Activated T-cell treated with anti-CD3 and anti-CD28 coated beads, Interleukin-2, amount 50 U/mL, for 48 hours (primary cell): ENCODE measurements at regions not wholly inside any gene's neighbourhood (a gene's known extent, or its start where the extent isn't known, plus 50 kb on each side); places are given as distances from the start of the nearest gene placed in this dataset.
"Not testable (repeated sequence)": the region's sequence is repeated elsewhere in the genome, so short reads cannot be mapped to it uniquely, and the experiment has no call there.

Source experiments
- DNase-seq, 2 experiments: peaks; one replicate each; pipeline ENCODE4 v3.0.0-alpha.2; 2020

DNA sequence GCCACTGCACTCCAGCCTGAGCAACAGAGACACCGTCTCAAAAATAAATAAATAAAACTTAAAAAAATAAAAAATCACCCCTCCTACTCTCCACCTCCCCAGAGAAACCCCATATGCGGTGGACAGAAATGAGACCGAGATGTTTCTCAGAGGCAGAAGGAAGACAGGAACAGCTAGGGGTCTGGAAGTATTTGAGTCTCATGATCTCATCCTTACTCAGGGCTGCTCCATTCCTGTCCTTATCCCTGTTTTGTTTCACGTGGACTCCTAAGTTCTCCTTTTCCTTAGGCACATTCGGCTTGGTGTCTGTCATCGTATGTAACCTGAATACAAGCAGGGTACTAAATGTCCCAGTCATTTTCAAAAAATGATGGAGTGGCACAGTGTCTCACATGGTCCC is 76.1 kb downstream of the C9orf50 start:
- no peak for DNase-seq

DNA sequence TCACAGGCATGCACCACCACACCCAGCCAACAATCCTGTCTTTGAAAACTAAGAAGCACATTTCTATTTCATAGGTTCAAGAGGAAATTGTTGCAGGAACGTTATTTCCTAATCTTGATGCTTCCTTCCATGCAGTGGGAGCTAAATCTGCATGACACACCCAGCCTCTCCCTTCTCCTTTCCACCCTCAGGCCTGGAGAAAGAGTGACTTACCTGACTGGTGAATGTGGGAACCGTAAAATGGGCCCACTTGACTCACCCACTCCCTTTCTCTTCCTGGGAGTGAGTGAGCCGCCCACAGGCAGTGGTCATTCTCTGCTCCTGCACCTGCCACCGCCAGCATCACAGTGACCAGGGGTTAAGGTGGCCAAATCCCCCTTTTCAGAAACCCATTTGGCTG is 78.2 kb downstream of the C9orf50 start:
- no peak for DNase-seq

DNA sequence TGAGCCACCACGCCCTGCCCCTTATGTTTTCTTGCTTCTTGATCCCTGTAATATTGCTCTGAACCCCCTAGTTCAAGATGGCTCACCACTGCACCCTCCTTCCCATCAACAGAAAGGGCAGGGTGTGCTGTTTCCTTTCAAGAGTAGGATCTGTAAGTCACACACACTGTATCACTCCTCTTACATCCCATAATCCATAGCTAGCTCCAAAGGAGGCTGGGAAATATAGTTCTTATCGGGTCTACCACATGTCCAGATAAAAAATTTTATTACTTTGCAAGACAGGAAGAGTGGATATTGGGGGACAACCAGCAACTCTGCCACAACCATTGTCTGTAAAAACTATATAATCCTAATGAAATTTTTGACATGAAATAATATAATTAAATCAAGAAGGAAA is 79.6 kb downstream of the C9orf50 start:
- DNase-seq: no peak

DNA sequence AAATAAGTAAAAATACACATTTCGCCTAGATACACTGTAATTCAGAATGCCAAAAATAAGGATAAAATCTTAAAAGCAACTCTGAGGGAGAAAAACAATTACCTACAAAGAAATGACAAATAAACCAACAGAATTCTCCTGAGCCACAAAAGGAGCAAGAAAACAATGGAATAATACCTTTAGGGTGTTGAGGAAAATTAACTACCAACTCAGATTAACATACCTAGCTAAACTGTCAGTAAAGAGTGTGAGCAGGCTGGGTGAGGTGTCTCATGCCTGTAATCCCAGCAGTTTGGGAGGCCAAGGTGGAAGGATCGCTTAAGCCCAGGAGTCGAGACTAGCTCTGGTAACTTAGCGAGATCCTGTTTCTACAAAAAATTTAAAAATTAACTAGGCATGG is 81.5 kb downstream of the C9orf50 start:
- DNase-seq: no peak

DNA sequence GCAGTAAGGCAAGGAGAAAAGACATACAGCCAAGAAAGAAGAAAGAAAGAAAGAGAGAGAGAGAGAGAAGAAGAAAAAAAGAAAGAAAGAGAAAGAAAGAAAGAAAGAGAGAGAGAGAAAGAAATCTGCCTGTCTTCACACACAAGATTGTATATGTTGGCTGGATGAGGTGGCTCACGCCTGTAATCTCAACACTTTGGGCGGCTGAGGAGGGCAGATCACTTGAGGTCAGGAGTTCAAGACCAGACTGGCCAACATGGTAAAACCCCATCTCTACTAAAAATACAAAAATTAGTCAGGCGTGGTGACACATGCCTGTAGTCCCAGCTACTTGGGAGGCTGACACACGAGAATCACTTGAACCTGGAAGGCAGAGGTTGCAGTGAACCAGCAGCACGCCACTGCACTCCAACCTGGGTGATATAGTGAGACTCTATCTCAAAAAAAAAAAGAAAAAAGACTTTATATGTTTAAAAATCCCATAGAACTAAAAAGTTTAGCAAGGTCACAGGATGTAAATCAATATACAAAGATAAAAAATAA is 89.0 kb downstream of the C9orf50 start:
- not testable (repeated sequence) for DNase-seq

DNA sequence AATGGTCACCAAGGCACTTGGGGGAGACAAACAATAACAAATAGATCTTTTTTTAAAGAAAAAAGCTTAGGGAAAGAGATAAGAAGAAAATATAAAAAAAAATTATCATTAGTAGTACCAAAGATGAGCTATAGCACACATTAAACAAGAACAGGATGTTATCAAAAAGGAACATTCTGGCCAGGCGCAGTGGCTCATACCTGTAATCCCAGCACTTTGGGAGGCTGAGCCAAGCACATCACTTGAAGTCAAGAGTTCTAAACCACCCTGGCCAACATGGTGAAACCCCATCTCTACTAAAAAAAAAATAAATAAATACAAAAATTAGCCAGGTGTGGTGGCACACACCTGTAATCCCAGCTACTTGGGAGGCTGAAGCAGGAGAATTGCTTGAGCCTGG is 92.9 kb downstream of the C9orf50 start:
- DNase-seq: not testable (repeated sequence)

DNA sequence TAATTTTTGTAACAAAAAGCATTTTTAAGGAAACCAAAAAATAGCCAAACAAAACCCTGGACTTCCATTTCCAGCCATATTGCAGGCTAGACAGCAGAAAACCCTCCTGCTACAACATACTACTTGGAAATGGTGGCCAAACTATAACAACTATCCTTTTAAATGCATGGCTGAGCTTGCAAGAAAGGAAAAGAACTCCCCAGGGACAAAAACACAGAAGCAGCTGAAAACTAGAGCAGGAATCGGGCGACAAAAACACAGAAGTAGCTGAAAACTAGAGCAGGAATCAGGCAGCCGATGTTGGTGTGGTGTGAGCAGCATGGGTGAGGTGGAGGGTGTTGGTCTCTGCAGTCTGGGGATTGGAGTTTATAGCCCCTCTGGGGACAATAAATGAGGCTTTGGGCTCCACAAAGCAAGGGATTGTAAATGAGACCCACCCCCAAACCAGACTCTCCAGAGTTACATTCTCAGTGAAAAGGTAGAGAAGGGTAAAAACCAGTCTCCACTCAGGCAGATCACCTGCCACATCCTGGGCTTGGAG is 95.2 kb downstream of the C9orf50 start:
- DNase-seq: no peak

DNA sequence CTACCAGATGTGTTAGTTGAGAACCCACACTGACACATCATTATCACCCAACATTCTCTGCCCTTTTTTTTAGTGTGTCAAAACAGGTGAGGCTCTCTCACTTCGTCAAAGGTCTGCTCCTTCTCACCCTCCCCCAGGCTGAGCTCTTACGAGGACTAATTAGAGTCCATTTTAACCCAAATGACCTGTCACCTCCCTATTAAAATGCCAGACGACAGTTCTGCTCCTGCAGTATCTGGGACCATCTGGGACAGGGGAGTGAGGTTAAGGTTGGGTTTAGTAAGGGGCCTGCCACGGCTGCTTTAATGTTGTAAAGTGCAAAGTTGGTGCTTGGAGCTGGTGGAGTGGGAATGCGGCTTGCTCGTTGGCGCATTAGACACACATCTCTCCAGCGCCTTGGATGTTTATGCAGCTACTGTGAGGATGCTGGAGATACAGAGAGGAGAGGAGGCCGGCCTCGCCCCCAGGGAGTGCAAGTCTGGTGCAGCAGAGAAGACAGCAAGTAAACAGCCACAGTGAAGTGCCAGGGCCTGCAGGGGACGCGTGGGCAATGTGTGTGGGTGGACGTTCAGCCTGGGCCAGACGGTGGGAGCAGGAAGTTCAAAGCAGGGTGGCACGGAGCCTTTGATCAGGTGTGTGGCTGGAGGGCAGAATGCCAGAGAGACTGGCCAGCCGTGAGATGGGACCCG is 96.2 kb downstream of the C9orf50 start:
- no peak for DNase-seq

DNA sequence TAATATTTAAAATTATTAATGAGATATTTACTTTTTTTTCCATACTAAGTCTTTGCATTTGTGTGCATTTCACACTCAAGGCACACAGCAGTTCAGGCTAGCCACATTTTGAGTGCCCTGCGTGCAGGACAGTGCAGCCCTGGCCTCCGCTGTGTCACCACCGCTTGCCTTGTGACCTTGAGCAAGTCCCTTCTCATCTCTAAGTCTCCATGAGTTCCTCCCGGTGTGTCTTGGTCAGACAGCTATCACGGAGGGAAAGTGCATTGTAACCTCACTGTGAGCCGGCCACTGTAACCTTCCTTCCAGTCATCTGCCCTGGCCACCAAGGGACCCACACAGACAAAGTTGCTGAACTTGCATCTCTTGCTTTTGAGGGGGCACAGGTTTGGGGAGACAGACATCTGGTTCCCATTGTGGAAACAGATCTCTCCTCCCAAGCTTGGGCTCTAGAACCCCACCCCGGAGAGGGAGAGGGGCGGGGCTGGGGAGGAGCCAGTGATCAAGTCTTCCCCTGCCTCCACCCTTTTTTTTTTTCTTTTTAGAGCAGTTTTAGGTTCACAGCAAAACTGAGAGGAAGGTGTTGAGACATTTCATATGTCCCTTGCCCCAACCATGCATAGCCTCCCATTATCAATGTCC is 96.8 kb downstream of the C9orf50 start:
- DNase-seq: no peak

DNA sequence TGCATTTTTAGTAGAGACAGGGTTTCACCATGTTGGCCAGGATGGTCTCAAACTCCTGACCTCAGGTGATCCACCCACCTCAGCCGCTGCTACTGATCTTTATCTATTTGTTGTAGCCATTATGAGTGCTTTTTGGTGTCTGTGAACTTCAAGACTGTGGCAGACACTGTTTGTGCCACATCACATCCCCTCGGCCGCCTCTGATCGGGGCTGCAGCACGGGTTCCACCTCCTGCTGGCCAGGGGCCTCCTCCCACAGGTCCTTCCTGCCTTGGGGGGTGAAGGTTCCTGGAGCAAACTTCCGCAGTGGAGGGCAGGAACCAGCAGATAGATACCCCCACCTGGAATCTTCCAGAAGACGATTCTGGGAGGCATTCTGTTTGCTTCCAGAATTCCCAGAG is 98.5 kb downstream of the C9orf50 start:
- DNase-seq: no peak

DNA sequence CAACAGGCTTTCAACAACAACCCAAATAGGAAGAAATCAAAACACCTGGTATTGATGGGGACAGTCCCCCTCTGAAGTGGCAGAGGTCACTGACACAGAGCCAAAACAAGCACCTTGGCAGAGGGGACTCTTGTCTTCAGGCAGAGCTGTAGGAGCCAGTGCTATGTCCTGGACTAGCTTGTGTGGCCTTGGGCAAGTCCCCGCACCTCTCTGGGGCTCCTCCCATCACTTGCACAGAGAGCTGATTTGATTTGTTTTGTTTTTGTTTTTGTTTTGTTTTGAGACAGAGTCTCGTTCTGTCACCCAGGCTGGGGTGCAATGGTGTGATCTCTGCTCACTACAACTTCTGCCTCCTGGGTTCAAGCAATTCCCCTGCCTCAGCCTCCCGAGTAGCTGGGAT is 100.8 kb downstream of the C9orf50 start:
- no peak for DNase-seq

DNA sequence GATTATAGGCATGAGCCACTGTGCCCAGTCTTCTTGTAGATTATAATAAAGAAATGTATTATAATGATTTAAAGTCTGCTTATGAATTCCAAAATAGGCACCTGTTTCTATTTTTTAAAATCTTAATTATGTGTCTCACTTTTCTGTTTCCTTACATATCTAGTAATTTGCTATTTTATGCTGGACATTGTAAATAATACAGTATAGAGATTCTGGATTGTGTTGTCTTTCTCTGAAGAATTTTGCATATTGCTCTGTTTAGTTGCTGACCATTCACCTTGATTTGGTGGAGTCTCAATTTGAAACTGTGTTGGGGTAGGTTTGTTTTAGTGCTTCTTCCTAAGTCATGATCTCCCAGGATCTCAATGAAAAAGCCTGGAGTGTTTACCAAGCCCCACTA is 102.8 kb downstream of the C9orf50 start:
- no peak for DNase-seq

DNA sequence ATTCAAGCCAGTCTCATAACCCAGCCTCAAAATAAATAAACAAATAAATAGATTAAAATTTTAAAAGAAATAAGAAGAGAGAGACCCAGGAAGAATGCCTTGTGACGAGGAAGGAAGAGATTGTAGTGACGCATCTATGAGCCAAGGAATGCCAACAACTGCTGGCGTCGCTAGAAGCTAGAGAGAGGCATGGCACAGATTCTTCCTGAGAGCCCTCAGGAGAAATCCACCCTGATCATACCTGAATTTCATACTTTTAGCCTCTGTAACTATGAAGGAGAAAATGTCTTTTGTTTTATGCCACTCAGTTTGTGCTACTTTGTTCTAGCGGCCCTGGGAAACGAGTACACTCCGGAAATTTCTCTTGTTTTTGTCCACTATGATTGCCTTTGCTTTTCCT is 103.9 kb downstream of the C9orf50 start:
- DNase-seq: no peak

DNA sequence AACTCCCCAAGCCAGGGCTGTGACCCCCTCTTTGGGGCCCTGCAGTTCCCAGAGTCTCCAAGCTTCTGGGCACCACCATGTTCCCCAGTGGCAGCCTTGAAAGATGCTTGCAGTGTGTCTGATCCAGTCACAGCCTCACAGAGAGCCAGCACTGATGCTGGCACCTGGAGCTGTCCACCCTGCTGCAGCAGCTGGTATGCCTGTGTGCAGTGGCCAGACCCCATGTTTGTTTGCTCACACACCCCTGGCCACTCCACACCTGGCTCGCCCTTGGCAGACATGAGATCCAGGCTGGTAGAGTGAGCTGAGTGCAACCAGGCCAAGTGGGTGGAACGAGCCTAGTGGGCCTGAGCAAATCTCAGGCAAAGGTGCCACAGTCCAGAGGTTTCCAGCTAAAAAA is 106.0 kb downstream of the C9orf50 start:
- no peak for DNase-seq

DNA sequence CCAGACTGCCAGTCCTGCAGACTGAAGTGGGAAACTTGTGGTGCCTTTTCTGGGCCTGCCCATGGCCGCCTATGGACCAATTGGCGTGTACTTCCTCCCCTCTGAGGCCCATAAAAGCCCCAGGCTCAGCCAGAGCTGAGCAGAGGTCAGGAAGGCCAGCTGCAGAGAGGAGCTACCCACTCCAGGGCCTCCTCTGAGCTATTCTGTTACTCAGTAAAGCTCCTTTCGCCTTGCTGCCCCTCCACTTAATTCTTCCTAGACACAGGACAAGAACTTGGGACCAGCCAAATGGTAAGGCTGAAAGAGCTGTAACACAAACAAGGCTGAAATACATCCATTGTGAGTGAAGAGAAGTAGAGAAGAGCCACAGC is 106.4 kb downstream of the C9orf50 start:
- DNase-seq: no peak

DNA sequence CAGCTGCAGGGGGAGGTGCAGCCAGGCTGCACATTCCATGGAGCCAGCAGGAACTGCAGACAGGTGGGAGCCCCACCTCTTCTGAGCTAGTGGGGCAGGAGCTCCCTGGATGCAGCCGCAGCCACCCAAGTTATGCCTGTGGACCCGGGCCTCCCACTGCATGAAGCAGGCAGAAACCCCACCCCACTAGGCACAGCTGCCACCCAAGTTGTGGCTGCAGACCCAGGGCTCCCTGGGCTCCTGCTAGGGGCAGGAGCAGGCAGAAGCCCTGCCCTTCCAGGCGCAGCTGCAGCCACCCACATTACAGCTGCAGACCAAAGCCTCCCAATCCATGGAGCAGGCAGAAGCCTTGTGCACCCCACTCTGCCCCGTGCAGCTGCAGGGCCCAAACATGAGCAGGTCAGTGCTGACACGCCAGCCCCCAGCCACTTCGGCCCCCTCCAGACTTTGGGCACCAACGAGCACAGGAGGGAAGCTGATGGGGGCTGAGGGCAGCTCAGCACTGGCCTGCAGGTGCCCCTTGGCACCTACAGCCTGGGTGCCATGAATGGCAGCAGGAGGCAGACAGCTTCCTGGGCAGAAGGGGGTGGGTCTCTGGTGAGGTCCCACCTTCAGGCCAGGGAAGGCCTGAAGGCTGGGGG is 106.9 kb downstream of the C9orf50 start:
- DNase-seq: no peak

DNA sequence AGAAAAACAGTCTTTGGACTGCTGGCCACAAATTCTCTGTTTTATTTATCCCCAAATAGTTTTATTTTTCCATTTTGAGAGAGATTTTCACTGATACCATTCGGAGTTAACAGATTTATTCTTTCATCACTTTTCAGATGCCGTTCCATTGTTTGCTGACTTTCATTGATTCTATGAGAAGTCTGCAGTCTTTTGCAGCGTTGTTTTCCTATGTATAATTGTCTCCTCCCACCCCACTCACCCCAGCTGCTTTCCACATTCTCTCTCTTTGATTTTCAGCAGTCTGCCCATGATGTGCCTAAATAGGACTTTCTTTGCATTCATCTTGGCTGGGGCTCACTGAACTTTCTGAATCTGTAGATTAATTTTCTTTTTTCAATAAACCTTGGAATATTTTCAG is 107.6 kb downstream of the C9orf50 start:
- no peak for DNase-seq

DNA sequence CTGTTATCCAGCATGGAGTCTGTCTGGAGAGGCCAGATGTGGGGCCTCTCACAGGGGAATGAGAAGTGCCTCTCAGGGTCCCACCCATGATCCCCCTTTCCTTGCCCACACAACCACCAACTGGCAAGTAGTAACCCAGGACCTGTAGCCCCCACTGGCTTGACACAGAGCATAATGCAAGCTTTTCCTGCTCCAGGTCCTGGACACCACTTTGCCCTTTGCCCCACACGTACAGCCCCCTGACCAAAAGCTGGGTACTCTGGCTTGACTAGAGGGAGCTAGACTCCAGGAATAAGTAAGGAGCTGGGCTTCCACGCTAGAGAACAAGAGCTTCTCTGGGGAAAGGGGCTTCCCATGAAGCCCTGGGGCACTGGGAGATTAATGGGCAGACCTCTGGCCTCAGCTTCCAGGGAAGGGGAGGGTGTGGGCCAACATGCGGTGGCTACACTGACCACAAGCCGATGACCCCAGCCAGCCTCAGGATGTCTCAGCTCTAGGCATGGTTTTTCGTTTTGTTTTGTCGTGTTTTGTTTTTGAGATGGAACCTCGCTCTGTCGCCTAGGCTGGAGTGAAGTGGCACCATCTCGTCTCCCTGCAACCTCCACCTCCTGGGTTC is 109.5 kb downstream of the C9orf50 start:
- no peak for DNase-seq

DNA sequence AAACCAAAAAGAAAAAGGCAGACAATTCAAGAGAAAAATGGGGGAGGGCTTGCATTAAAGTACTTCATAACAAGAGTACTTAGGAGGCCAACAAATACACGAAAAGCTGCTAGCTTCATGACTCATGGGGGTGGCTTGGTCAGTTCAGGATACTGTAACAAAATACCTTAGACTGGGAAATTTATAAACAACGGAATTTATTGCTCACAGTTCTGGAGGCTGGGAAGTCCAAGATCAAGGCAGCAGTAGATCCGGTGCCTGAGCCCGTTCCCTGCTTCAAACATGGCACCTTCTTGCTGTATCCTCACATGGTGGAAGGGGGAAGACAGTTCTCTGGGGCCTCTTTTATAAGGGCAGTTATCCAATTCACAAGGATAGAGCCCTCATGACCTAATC is 111.4 kb downstream of the C9orf50 start:
- DNase-seq: no peak

DNA sequence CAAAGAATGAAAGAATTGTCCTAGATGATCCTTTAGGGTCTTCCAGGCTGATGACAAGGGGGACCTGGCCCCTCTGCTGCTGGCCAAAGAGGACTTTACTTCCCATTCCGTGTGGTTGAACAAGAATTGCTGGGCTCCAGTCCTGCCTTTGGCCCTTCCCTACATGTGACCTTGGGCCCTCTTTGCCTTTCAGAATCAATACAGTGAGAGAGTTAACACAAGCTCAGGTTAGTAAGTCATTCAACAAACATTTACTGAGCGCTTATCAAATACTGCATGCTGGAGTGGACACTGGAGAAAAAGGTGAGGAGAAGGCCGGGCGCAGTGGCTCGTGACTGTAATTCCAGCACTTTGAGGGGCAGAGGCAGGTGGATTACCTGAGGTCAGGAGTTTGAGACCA is 113.1 kb downstream of the C9orf50 start:
- DNase-seq: no peak

DNA sequence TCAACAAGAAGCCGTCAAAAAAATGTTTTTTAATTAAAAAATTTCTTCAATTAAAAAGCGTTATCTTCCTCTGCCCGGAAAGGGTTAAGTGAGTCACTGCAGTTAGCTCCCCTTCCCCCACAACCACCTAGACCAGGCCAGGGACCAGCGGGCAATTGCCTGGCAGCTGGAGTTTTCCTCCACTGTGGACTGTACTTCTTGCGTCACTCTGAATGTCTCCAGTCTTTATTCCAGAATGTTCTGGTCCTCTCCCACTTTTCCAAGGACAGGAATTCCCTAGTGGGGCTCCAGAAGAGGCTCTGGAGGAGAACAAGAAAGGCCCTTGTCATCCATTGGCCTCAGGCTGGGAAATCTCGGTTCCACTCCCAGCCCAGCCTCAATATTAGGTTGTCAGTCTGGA is 114.0 kb downstream of the C9orf50 start:
- no peak for DNase-seq

DNA sequence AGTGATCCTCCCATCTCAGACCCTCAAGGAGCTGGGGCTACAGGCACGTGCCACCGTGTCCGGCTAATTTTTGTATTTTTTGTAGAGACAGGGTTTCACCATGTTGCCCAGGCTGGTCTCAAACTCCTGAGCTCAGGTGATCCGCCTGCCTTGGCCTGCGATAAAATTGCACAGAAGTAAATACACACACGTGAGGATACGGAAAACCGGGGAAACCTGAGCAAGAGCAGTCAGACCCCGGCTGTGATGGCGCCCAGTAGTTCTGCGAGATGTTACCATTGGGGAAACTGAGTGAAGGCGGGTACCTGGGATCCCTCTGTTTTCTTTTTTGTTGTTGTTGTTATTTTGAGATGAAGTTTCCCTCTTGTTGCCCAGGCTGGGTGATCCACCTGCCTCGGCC is 114.9 kb downstream of the C9orf50 start:
- DNase-seq: no peak

DNA sequence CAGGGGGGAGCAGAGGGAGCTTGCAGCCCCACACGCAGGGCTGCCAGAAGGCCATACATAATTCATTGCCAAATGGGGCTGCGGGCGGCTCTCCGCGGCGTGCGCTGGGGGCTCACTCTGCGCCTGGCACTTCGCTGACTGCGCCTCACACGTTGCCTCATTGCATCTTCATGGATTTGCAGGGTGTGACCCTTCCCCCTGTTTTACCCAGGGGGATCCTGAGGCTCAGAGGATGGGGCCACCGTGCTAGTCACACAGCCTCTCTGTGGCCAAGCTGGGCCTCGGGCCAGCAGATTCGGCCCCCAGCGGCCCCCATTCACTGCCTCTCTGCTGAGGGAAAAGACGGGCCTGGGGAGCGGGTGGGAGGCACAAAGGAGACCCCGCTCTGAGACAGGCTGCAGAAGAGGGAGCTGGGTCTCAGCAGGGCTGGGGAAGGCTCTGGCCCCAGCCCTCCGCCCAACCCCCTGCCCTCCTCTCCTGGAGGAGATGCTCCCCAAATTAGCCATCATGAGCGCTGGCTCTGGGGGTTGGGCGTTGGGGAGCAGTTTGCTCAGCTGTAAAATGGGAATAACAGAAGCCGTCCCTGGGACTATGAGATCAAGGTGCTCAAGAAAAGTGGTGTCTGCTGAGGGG is 115.5 kb downstream of the C9orf50 start:
- DNase-seq: no peak
